HepG2 (cell line): ENCODE measurements at regions not wholly inside any gene's neighbourhood (a gene's known extent, or its start where the extent isn't known, plus 50 kb on each side); places are given as distances from the start of the nearest gene placed in this dataset.

Experiments used
- HCFC1 ChIP-seq: fragments of 150-350 bp; IDR thresholded peaks from 2 replicates; pipeline ENCODE4 v1.6.1; 2014; ENCODE audit warnings: low read depth, low read length
- KDM1A ChIP-seq: IDR thresholded peaks from 2 replicates; pipeline ENCODE4 v1.6.1; 2016; ENCODE audit warnings: missing compliant biosample characterization
- POLR2A ChIP-seq, 2 experiments: IDR thresholded peaks; 2 replicates each; pipeline ENCODE4 v1.6.1; 2011; ENCODE audit warnings: low read depth in 2 of 2, low read length in 2 of 2, mild to moderate bottlenecking in 1 of 2, moderate library complexity in 1 of 2; ENCODE audit not compliant: insufficient read depth in 1 of 2
- ZC3H4 ChIP-seq: sonication (generic); formaldehyde crosslinking; IDR thresholded peaks from 2 replicates; pipeline ENCODE4 v1.4.0; 2020; ENCODE audit warnings: missing genetic modification reagents, borderline replicate concordance
- ZNF234 ChIP-seq: sonication (generic); formaldehyde crosslinking; conservative IDR thresholded peaks from 2 replicates; pipeline ENCODE4 v1.5.1; 2020; ENCODE audit warnings: mild to moderate bottlenecking, missing genetic modification reagents
- TF ChIP-seq, protein P1 (sequence below), 2 experiments: sonication (generic) in 1 of 2; formaldehyde crosslinking in 1 of 2; IDR thresholded peaks; 2 replicates each; pipeline versions ENCODE4 v1.5.1 to v1.6.1; 2011 to 2020; ENCODE audit warnings: borderline replicate concordance in 1 of 2, low read depth in 1 of 2, low read length in 1 of 2, mild to moderate bottlenecking in 1 of 2, missing genetic modification reagents in 1 of 2, moderate library complexity in 1 of 2

DNA sequence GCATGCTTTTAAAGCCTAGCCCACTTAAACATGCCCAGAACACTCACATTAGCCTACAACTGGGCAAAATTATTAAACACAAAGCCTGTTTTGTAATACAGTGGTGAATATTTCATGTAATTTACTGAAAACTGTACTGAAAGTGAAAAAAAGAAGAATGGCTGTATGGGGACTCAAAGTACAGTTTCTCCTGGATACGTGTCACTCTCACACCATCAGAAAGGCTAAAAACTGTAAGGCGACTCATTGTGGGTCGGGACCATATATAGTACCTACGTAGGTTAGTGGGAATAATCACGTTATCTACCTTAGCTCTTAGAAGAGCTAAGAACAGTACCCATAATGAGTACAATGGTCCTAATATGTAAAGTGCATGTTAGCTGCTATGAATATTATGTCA is 80.2 kb upstream of the SPATA12 start:
- TF ChIP-seq ZNF234 (CRISPR knock-in tag) (no peak), KDM1A (CRISPR knock-in tag) (no peak), ZC3H4 (CRISPR knock-in tag) (no peak), HCFC1 (no peak), POLR2A (IDR thresholded peaks at IDR 0.05; ENCODE audit: insufficient read depth in 1 of 2, low read depth in 2 of 2, low read length in 2 of 2) (no peak)
- TF ChIP-seq, protein P1, sequence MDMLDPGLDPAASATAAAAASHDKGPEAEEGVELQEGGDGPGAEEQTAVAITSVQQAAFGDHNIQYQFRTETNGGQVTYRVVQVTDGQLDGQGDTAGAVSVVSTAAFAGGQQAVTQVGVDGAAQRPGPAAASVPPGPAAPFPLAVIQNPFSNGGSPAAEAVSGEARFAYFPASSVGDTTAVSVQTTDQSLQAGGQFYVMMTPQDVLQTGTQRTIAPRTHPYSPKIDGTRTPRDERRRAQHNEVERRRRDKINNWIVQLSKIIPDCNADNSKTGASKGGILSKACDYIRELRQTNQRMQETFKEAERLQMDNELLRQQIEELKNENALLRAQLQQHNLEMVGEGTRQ (IDR thresholded peaks at IDR 0.05; ENCODE audit: low read depth, low read length) = no peak
- TF ChIP-seq, protein P1 (CRISPR knock-in tag; IDR thresholded peaks at IDR 0.05; ENCODE audit: borderline replicate concordance) = no peak
